ENCODE measurements at regions not wholly inside any gene's neighbourhood (a gene's known extent, or its start where the extent isn't known, plus 50 kb on each side); places are given as distances from the start of the nearest gene placed in this dataset.

- TF ChIP-seq POLR2A (IDR thresholded peaks at IDR 0.05), result no peak
- TF ChIP-seq, protein P1, sequence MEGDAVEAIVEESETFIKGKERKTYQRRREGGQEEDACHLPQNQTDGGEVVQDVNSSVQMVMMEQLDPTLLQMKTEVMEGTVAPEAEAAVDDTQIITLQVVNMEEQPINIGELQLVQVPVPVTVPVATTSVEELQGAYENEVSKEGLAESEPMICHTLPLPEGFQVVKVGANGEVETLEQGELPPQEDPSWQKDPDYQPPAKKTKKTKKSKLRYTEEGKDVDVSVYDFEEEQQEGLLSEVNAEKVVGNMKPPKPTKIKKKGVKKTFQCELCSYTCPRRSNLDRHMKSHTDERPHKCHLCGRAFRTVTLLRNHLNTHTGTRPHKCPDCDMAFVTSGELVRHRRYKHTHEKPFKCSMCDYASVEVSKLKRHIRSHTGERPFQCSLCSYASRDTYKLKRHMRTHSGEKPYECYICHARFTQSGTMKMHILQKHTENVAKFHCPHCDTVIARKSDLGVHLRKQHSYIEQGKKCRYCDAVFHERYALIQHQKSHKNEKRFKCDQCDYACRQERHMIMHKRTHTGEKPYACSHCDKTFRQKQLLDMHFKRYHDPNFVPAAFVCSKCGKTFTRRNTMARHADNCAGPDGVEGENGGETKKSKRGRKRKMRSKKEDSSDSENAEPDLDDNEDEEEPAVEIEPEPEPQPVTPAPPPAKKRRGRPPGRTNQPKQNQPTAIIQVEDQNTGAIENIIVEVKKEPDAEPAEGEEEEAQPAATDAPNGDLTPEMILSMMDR (IDR thresholded peaks at IDR 0.05), result no peak
Measured at GRCh38 chr17:71668807-71669206, 452.0 kb upstream of the SOX9 start.
